HG02981 (cell line): ENCODE measurements at regions not wholly inside any gene's neighbourhood (a gene's known extent, or its start where the extent isn't known, plus 50 kb on each side); places are given as distances from the start of the nearest gene placed in this dataset.
A peak's percentile ranks its signal among the peaks of the same experiment; 100 is the strongest.

Source experiments
- ATAC-seq: cut with Tn5 transposase; IDR thresholded peaks from one replicate; pipeline ENCODE4 v1.9.1; 2021; ENCODE audit warnings: mild to moderate bottlenecking, moderate library complexity; ENCODE audit not compliant: unreplicated experiment

- no peak for ATAC-seq
Measured at GRCh38 chr2:196344397-196344796, 173.0 kb upstream of the STK17B start.

DNA sequence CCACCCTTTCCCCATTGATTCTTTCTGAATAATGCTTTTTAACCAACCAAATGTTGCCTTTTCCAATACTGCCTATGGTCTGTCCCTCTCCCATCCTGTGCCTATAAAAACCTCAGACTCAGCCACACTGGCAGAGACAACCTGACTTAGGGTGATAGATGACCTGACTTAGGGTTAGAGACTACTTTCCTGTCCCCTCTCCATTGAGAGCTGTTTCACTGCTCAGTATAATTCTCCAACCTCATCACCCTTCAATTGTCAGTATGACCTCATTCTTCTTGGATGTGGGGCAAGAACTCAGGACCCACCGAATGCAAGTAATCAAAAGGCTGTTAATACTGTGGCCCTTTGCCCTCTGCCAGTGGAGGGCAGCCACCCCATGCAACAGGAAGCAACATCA is 182.3 kb upstream of the STK17B start:
- ATAC-seq: no peak

GRCh38 chr2:196354186-196354585 is 182.8 kb upstream of the STK17B start:
- ATAC-seq: no peak

DNA sequence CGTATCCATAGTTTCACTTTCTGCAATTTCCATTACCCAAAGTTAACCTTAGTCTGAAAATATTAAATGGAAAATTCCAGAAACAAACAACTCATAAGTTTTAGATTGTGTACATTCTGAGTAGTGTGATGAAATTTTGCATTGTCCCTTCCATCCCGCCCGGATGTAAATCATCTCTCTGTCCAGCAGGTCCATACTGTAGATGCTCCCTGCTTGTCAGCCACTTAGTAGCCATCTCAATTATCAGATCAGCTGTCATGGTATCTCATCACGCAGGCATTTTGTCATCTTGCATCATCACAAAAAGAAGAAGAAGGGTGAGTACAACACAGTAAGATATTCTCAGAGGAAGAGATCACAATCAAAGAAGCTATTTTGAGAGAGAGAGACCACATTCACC is 185.0 kb upstream of the STK17B start:
- ATAC-seq: no peak

DNA sequence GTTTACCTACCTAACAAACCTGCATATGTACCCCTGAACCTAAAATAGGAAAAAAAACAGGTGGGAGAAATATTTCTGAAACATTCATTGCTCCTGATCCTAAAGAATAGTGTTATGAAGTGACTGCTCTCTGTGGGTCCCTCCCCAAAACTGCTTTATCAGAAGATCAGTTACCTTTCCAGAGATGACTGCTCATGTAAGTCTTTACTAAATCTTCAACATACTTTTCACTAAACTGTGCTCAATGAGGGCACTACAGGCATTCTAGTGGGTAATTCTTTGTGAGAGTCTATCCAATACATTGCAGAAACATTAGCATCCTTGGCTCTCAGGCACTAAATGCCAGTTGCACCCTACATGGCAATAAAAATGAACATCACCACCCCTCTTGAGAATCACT is 189.3 kb upstream of the STK17B start:
- ATAC-seq: no peak

- ATAC-seq: no peak
Measured at GRCh38 chr2:196361606-196362326, 190.4 kb upstream of the STK17B start.

DNA sequence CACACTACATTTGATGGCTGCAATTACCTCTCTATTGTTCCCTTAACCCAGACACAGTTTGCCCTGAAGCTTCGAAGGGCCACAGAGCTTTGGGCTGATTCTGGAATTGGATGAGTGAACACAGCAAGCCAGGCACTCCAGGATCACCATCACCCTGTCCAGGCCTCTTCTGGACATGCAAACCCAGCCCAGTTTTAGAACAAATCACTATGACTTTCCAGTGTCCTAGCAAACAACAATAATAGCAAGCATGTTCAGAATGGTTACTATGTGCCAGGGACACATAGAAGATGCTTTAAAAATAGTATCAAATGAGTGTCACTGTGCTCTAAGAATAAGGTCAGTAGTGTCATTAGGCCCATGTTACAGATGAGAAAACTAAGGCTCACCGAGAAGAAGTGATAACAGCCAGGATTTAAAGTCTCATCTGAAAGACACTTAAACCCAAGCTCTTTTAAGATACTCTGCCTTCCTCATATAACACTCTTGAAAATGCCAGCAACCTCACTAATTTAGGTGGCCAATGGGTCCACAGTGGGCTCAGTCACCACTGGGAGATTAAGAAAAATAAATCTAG is 191.7 kb upstream of the STK17B start:
- no peak for ATAC-seq

GRCh38 chr2:196365145-196365544 is 193.8 kb upstream of the STK17B start:
- no peak for ATAC-seq

DNA sequence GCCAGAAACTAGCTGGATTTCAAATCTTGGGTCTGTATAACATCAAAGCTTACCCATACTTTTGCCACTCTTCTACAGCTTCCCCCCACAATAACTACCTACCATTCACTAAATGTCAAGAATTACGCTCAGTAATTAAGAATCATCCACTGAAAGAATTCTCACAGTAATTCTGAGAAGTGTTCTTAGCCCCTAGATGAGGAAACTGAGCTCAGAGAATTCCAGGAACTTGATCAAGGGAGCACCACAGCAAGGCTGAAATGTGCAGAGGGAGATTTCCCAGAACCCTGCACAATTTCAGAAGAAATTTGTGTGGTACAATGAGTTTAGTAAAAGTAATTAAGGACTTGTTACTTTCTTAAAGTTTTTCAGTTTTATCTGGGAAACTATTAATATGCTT is 194.5 kb upstream of the STK17B start:
- no peak for ATAC-seq

GRCh38 chr2:196367633-196368032 is 196.3 kb upstream of the STK17B start:
- no peak for ATAC-seq

DNA sequence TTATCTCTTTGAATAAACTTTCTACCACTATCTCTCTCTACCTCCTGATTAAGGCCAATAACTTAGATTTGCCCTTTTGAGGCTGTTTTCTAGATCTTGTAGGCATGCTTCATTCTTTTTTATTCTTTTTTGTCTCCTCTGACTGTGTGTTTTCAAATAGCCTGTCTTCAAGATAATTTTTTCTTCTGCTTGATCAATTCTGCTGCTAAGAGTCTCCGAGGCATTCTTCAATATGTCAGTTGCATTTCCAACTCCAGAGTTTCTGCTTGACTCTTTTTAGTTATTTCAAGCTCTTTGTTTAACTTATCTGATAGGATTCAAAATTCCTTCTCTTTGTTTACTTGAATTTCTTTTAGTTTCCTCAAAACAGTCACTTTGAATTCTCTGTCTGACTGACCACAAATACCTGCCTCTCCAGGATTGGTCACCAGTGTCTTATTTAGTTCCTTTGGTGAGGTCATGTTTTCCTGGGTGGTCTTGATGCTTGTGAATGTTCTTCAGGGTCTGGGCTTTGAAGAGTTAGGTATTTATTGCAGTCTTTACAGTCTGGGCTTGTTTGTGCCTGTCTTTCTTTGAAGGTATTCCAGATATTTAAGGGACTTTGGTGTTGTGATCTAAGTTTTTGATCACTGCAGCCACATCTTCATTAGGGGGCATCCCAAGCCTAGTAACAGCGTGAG is 197.3 kb upstream of the STK17B start:
- ATAC-seq: no peak

DNA sequence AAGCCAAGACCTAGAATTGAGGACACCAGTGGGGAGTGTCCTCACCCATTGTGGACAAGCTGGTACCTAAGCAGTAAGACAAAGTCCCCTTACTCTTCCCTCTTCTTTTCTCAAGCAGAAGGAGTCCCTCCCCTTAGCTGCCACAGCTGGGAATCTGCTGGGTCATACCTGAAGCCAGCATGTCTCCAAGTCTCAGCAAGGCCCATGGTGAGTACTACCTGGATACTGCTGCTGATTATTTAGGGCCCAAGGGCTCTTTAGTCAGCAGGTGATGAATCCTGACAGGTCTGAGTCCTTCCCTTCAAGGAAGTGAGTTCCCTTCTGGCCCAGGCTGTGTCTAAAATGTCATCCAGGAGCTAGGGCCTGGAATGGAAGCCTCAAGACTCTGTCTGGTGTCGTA is 198.6 kb upstream of the STK17B start:
- no peak for ATAC-seq

- ATAC-seq: no peak
Measured at GRCh38 chr2:196370381-196370780, 199.0 kb upstream of the STK17B start.

- no peak for ATAC-seq
Measured at GRCh38 chr2:196372276-196372809, 201.0 kb upstream of the STK17B start.

DNA sequence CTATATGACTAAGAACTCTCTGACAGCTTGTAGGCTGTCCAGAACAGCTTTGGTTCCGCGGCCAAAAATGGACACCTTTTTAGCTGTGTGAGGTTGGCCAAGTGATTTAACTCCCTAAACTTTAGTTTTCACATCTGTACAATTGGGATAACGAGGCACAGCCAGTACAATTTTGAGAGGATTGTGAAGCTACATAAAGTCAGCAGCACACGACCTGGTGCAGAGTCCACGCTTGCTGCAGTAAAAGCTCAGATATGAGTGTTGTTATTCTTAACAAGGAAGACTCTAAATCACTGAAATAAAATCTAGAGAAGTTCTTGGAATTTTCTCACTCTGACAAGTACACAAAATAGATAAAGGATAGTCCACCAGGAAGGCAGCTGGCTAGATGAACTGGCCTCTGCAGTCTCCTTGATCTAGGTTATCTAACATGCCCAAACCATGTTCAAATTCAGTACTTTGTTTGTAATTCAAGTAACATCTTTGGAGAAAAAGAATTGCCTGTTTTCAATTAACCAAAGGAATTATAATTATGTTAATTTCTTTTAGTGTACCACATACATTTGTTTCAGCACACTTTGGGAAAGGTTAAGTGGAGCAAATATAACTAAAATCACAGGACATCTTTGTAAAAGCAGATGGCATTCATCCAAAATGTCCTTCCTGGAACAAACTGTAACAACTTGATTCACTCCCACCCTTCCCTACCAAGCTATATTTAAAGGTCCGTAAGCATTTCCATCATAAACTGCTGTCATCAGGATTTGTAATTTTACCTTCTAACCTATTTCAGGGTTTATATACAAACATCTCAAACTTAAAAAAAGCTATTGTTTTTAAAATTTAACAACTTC is 201.7 kb upstream of the STK17B start:
- no peak for ATAC-seq

DNA sequence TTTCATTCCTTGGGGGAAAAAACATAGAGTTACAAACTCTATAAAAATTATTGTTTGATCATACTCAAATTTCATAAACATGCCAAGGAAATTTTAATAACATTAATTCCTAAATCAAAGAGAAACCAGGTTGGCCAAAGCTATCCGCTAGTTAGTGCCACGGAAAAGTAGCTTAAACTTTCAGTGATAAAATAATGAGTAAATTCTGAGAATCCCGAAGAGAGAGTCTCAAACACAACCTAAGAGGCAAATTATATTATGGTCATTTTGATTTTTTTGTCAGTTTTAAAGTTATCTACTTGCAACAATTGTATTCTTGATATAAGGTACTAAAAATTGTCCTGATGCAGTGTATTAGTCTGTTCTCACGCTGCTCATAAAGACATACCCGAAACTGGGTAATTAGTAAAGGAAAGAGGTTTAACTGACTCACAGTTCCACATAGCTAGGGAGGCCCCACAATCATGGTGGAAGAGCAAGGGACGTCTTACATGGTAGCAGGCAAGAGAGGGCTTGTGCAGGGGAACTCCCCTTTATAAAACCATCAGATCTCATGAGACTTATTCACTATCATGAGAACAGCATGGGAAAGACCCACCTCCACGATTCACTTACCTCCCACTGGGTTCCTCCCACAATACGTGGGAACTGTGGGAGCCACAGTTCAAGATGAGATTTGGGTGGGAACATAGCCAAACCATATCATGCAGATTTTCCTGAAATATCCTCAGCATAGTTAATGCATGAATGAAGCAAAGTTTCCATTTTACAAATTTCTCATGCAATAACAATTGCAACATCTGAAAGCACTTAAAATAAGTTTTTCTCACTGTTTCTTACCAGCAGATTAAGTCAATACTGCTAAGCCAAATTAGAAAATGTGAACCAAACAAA is 205.9 kb upstream of the STK17B start:
- peak; percentile 56 for ATAC-seq

- no peak for ATAC-seq
Measured at GRCh38 chr2:196379600-196379999, 208.2 kb upstream of the STK17B start.

DNA sequence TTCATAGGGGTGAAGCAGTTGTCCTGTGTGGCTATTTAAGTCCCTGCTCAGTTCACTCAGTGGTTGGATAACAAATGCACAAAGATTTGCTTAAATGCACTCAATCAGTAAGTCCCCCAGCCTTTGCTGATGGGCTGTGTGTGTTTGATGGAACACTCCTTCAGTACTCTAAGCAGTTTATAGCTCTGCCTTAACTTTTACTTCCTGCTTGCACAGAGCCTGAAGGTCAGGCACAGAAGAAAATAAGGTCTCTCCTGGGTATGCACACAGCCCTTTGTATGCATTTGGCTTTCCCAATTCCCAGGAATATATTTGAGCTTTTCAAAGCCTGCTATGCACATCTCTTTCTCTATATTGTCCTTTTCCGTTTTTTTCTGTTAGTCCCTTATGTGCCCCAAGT is 208.7 kb upstream of the STK17B start:
- ATAC-seq: no peak

GRCh38 chr2:196380575-196380974 is 209.2 kb upstream of the STK17B start:
- ATAC-seq: no peak

DNA sequence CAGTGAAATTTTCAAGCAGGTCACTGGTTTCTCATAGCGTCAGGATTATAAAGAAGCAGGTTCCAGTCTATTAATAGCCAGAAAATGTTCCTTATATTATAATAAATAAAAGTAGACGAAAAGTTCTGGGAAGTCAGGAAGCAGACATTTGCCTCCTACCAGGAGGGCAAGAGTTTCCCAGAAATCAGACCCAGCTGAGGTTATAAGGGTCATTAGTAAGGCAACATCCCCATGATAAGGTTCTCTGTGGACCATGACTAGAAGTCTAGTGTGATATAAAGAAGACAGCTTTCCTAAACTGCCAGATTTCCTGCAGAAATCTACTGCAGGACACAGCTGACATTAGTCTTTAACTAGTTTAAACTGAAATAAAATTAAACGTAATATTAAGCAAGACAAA is 210.1 kb upstream of the STK17B start:
- no peak for ATAC-seq
